Lower leg skin (tissue), 4 donors: ENCODE measurements at regions not wholly inside any gene's neighbourhood (a gene's known extent, or its start where the extent isn't known, plus 50 kb on each side); places are given as distances from the start of the nearest gene placed in this dataset.

Source experiments
- DNase-seq, 2 donors: peaks; one replicate each; pipeline ENCODE4 v3.0.0-alpha.2; 2019; ENCODE audit warnings: low spot score in 2 of 2
- H3K4me3 ChIP-seq: fragments of 200-600 bp; sonication (generic); 2 replicates; pipeline ENCODE4 v1.5.1; 2017; ENCODE audit warnings: mild to moderate bottlenecking, low read depth; ENCODE audit not compliant: poor library complexity, severe bottlenecking
- CTCF ChIP-seq, 3 donors: fragments of 450-650 bp; IDR thresholded peaks; one replicate each; pipeline ENCODE4 v1.5.1; 2016; ENCODE audit warnings: antibody characterized with exemption in 3 of 3, mild to moderate bottlenecking in 3 of 3, moderate library complexity in 2 of 3
- POLR2A ChIP-seq, 2 donors: fragments of 450-650 bp; IDR thresholded peaks; one replicate each; pipeline ENCODE4 v1.6.1; 2016 to 2017; ENCODE audit warnings: antibody characterized with exemption in 2 of 2, mild to moderate bottlenecking in 1 of 2, moderate library complexity in 1 of 2
- WGBS, 2 donors: methylation state at CpG; one replicate each; pipeline ENCODE4 v1.1.5; 2018; 5-methylcytosine and 5-hydroxymethylcytosine counted together
- intact Hi-C: fragments of 100-400 bp; cut with DNase I; formaldehyde crosslinking; loops from one replicate; pipeline ENCODE4 v1.15.0; 2023; ENCODE audit warnings: low total_unique reads

DNA sequence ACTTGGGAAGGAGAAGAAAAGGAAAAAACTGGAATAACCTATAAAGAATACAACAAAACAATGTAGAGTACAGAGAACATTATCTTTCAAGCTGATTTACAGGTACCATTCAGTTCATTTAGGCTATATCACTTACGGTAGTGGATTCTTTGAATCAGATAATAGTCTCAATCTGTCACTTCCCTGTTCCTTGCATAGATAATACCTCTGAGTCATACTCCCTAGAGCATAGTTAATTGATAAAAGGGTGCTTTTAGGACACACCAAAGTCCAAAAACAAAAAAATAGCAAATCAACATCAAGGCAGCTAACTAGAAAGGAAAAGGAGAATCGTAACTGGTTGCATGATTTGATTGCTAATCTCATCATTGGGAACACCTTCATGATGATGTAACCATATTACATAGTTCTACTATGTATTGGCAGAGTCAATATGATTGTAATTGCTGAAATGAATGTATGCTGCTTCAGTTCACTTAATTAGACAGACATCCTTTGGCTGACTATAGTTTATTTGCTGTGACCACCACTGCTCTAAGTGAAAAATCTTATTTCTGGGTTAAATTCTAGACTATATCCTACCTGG lies 844.4 kb downstream of the GATA3 start:
- no peak for DNase-seq
- H3K4me3 ChIP-seq: no peak overlapping the region
- intact Hi-C loops: no loop called here
- WGBS, 2 donors: 37 to 39% methylated on average over 2 of the region's 2 CpGs
- TF ChIP-seq CTCF (IDR thresholded peaks at IDR 0.05) (no peak), POLR2A (IDR thresholded peaks at IDR 0.05) (no peak)

DNA sequence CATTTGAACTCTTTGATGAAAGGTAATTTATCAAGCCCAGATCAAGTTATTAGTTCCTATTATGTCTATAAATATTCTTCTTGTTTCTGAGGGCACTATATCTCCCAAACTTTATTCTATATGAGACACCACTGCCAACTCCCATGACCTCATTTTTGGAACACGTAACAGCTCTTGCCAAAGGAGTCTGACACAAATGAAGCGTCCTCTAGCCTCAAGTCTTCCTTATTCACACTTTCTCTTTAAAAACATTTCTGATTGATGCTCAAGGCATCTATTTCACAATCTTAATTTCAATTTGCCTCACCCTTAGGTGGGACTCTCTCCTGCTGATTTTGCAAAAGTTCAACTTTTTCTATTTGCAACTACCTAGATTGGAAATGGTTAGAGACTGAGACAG lies 848.4 kb downstream of the GATA3 start:
- no peak for TF ChIP-seq POLR2A (IDR thresholded peaks at IDR 0.05)
- no peak for TF ChIP-seq CTCF (IDR thresholded peaks at IDR 0.05)
- intact Hi-C loops: no loop called here
- no peak for DNase-seq
- no peak overlapping the region for H3K4me3 ChIP-seq
- WGBS, 2 donors: 37 to 42% methylated on average over 2 of the region's 2 CpGs

- 79 to 85% methylated on average over 4 of the region's 4 CpGs for WGBS, 2 donors
- DNase-seq: no peak
- intact Hi-C loops: no loop called here
- no peak overlapping the region for H3K4me3 ChIP-seq
- TF ChIP-seq POLR2A (IDR thresholded peaks at IDR 0.05) (no peak), CTCF (IDR thresholded peaks at IDR 0.05) (no peak)
These were observed 853.5 kb downstream of the GATA3 start for GRCh38 chr10:8908013-8908412.

DNA sequence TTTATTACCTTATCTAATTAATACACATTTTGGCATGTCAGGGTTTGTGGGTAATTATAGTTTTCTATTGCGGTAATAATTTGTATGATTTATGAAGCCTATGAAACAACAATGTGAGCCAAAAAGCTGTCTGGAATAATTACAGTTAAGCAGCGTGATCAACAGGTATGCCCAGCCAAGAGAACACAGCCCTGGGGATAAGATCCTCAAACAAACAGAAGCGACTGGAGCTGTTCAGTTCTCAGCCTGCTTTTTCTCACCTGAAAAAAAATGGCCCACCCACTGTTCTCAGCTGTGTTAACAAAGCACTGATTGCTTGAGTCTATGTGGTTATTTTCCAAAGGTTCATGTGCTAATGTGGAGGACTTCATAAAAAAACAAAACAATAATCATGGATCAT lies 855.8 kb downstream of the GATA3 start:
- no peak overlapping the region for H3K4me3 ChIP-seq
- TF ChIP-seq CTCF (IDR thresholded peaks at IDR 0.05): no peak
- no peak for TF ChIP-seq POLR2A (IDR thresholded peaks at IDR 0.05)
- intact Hi-C loops: no loop called here
- DNase-seq: peak in 1 of 2 donors; percentile 22
- WGBS, 2 donors: 41 to 50% methylated on average over 3 of the region's 3 CpGs

GRCh38 chr10:8911032-8911431 lies 856.5 kb downstream of the GATA3 start:
- intact Hi-C loops: no loop called here
- H3K4me3 ChIP-seq: no peak overlapping the region
- DNase-seq: no peak
- TF ChIP-seq POLR2A (IDR thresholded peaks at IDR 0.05) (no peak), CTCF (IDR thresholded peaks at IDR 0.05) (no peak)
- WGBS, 2 donors: 45 to 54% methylated on average over 1 of the region's 1 CpG

- 48 to 64% methylated on average over 4 of the region's 4 CpGs for WGBS, 2 donors
These were observed 857.6 kb downstream of the GATA3 start for GRCh38 chr10:8912108-8912507.

More at GRCh38 chr10:8912108-8912507, 857.6 kb downstream of the GATA3 start:
- H3K4me3 ChIP-seq: no peak overlapping the region
- TF ChIP-seq POLR2A (IDR thresholded peaks at IDR 0.05) (no peak), CTCF (IDR thresholded peaks at IDR 0.05) (no peak)
- DNase-seq: no peak
- intact Hi-C loops: no loop called here
